Stimulated activated CD8-positive, alpha-beta memory T cell treated with anti-CD3 and anti-CD28 coated beads, Interleukin-7, amount 100 ng/mL, for 1 hour (primary cell): ENCODE measurements at regions not wholly inside any gene's neighbourhood (a gene's known extent, or its start where the extent isn't known, plus 50 kb on each side); places are given as distances from the start of the nearest gene placed in this dataset.
"Not testable (repeated sequence)": the region's sequence is repeated elsewhere in the genome, so short reads cannot be mapped to it uniquely, and the experiment has no call there.

Experiments used
- DNase-seq, 2 donors: peaks; one replicate each; pipeline ENCODE4 v3.0.0-alpha.2; 2020; ENCODE audit warnings: low read depth in 2 of 2

GRCh38 chr6:149127212-149127611 lies 190.3 kb upstream of the TAB2 start:
- DNase-seq: no peak

DNA sequence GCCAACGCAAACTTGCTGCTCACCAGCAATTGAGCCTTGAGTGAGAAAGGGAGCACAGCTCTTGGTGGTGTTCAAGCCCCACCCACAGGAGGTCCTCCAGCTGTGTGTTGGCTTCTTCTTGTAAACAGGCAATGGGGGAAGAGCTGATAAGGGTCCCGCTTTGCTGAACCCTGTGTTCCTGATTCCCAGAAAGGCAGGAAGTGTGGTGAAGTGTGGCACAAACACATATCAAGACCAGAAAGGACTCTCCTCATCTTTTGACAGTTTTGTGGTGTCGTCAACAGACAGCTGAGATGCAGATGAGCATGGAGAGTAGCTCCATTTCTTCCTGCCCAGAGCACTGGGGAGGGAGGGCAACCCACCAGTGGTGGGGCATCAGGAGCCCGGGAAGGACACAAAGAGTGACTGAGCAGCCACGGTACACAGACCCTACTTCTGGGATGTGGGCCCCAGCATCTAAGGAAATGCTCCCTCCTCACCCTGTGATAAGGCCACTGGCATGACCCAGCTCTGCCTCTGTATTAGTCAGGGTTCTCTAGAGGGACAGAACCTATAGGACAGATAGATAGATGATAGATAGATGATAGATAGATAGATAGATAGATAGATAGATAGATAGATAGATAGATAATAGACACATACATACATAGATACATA lies 188.9 kb upstream of the TAB2 start:
- DNase-seq: no peak

DNA sequence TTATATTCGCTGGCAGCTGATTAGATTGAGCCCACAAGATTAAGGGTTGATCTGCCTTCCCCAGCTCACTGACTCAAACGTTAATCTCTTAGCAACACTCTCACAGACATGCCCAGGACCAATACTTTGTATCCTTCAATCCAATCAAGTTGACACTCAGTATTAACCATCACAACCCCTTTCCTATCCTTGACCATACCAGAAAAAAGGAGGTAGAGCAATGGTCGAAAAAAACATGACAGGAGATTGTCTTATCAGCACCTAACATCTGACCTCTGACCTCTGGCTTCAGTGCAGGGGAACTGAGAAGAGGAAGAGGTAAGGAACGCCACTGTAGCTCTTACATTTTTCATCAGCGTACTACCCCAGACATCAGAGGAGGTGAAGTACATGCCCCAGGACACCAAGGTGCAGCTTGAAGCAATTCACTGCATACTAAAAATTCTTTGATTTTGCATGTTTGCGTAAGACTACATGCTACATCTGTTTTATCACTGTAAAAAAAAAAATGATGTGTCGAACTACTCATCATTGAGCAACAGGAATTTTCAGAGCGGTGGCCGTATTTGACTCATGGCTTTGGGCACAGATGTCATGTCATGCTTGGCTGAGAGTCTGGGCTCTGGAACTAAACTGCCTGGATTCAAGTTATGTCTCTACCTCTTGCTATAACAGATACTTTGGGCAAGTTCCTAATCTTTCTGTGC lies 188.0 kb upstream of the TAB2 start:
- DNase-seq: no peak

- DNase-seq: no peak
Observed at GRCh38 chr6:149130090-149130489, 187.4 kb upstream of the TAB2 start.

- DNase-seq: no peak
Observed at GRCh38 chr6:149130508-149130907, 187.0 kb upstream of the TAB2 start.

GRCh38 chr6:149131891-149132290 lies 185.6 kb upstream of the TAB2 start:
- no peak for DNase-seq

- DNase-seq: no peak
Observed at GRCh38 chr6:149132336-149132735, 185.2 kb upstream of the TAB2 start.

- DNase-seq: no peak
Observed at GRCh38 chr6:149134511-149134933, 183.0 kb upstream of the TAB2 start.

- no peak for DNase-seq
Observed at GRCh38 chr6:149135809-149136208, 181.7 kb upstream of the TAB2 start.

- no peak for DNase-seq
Observed at GRCh38 chr6:149136273-149136912, 181.1 kb upstream of the TAB2 start.

DNA sequence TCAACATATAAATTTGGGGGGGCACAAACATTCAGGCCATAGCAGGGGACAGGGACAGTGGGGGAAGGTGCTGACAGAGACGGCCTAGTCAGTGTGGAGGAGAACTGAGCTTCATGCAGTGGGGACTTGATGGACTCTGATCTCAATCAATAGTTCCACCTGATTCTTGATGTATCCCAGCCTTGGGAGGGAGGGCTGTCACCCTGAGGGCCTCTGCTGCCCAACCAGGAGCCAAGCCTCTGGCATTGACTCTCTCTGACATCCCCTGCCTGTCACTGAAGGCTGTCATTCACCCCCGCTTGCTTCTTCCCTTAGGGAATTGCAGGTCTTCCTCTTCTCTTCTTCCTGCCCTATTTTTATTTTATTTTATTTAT lies 180.6 kb upstream of the TAB2 start:
- no peak for DNase-seq

DNA sequence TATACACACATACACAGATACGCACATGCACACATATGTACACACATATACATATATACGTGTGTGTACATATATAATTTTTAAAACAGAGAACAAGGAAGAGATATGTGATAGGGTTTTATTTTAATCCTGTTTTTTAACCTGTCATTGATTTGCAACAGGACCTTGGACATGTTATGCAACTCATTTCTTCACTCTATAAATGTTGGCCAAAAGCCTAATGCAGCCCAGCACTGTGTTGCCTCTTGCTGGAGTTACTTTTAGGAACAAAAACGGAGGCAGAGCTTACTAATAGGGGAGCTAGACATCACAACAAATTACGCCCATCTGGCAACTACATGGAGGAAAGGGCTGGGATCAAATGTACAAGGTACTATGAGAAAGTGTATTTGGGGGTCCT lies 179.9 kb upstream of the TAB2 start:
- no peak for DNase-seq

DNA sequence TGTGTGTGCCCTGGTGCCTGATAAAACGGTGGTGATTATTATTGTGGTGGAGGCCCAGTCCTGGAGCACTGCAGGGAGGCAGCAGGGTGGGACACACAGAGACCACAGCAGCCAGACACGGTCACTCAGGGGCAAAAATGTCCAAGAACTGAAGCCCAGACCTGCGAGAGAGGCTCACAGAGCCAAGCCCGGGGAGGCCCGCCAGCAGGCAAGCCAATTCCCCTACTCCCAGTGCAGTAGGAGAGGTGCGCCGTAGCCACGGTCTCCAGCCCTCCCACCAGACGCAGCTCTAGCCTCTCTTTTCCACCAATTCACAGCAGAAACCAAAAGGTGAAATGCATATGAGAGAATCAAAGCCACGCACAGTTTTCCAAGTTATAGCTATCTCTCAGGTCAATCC lies 179.4 kb upstream of the TAB2 start:
- DNase-seq: no peak

DNA sequence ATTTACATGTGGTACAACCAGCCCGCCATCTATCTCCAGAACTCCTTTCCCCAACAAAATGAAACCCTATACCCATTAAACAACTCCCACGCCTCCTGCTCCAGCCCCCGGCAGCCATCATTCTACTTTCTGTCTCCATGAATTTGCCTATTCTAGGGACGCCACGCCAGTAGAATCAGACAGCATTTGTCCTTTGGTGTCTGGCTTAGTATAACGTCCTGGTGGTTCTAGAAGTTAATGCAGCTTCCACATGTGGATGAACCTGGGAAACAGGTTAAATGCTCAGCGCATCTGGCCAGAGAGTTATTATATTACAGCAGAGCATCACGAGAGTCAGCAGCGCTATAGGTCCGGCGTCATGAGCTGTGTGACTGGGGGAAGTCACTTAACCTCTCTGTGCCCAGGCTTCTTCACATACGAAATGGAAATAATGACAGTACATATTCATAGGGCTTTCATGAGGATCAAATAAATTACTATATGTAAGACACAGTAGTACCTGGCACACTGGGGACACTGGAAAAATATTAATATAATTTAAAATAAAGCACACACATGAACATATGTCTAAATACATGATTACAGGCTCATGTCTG lies 178.7 kb upstream of the TAB2 start:
- no peak for DNase-seq

GRCh38 chr6:149139782-149140136 lies 177.8 kb upstream of the TAB2 start:
- DNase-seq: no peak

DNA sequence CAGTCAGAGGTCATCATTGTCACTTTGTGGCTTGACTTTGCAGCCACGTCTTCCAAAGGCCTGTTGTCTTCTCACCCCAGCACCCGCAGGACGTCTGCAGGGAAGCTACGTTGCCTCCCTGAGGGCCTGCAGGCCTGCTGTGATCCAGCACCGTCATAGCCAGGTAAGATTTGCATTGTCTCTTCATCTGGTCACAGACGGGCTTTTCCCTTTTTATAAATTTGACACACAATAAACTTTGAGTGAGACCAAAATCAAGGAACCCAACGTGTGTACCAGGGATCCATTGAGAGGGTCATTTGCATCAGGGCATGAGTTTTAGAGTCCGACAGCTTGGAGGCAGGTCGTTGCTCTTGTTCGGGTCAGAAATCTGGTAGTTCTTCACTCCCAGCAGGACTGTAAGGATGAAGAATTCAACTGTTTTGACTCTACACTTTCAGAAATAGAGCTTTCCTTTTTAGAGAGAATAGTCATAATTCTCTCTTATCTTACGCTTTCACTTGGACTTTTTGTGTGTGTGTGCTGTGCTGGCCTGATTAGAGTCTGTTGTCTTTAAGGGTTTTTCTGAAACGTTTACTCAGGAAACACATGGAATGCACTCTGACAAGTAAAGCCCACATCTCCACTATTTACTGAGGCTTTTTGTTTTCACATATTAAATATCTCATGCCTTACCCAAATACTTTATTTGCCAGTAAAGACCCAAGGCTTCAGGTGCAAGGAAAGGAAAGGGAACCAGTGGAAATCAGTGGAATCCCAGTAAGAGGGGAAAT lies 177.2 kb upstream of the TAB2 start:
- no peak for DNase-seq

GRCh38 chr6:149140910-149141290 lies 176.6 kb upstream of the TAB2 start:
- DNase-seq: no peak

DNA sequence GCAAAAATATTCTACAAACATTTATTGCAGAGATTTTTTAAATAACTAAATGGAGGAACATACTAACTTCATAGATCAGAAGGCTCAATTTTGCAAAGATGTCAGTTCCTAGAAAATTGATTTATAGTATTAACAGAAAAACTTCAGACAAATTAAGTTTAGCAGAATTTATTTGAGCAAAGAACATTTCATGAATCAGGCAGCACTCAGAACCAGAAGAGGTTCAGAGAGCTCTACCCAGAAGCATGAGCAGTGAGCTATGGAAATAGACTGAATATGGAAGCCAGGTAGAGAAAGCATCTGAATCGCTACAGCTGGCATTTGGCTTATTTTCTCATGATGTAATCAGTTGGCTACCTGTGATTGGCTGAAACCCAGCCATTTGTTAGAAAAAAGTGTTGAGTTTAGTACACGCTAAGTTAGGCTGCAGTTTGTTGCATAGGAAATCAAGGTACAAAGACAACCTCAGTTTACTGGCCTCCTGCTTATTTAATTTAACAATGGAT lies 174.5 kb upstream of the TAB2 start:
- no peak for DNase-seq

DNA sequence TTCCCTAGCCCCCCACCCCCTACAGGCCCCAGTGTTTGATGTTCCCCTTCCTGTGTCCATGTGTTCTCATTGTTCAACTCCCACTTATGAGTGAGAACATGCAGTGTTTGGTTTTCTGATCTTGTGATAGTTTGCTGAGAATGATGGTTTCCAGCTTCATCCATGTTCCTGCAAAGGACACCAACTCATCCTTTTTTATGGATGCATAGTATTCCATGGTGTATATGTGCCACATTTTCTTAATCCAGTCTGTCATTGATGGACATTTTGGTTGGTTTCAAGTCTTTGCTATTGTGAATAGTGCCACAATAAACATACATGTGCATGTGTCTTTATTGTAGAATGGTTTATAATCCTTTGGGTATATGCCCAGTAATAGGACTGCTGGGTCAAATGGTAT lies 171.7 kb upstream of the TAB2 start:
- DNase-seq: not testable (repeated sequence)

DNA sequence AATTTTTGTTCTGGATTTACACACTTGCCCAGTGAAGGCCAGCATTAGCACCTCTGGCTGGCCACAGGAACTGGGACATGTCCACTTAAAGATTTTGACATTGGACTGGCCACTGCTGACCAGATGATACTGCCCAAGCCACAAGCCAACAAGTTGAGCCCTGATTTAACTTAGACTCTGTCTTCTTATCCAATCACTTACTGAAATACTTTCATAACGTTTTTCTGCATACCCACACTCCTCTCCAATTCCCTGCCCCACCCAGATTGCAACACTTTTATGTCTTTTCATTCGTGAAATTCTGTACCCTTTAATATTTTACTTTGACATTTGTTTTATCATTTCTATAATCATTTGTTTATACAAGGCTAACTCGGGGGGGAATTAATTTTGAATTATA lies 170.3 kb upstream of the TAB2 start:
- no peak for DNase-seq

- DNase-seq: no peak
Observed at GRCh38 chr6:149147938-149148718, 169.4 kb upstream of the TAB2 start.
